ENCODE measurements at regions not wholly inside any gene's neighbourhood (a gene's known extent, or its start where the extent isn't known, plus 50 kb on each side); places are given as distances from the start of the nearest gene placed in this dataset.

GRCh38 chr11:131163613-131164012, 206.8 kb upstream of the NTM start:
- intact Hi-C loops (cut with micrococcal nuclease), result no loop called here
- no peak overlapping the region for H3K4me3 ChIP-seq
- POLR2A ChIA-PET, result no interaction called here
- CTCF ChIA-PET (ENCODE audit: low intra/inter-chr PET ratio), result no interaction called here
- no peak overlapping the region for H2AFZ ChIP-seq (ENCODE audit: low read depth, low read length)
- H3K9me3 ChIP-seq (replicated peaks; ENCODE audit: control insufficient read depth, insufficient read depth, low read depth, low read length), result no peaks in the 10 kb centered on the region
- no peaks in the 10 kb centered on the region for H3K79me2 ChIP-seq (ENCODE audit: control insufficient read depth, insufficient read depth, low read length)
- no peak for DNase-seq (ENCODE audit: extremely low read depth in 1 of 4, low spot score in 3 of 4)
- no peaks in the 10 kb centered on the region for H4K20me1 ChIP-seq (replicated peaks; ENCODE audit: control insufficient read depth, insufficient read depth, low read length)
- no peak overlapping the region for H3K4me2 ChIP-seq (ENCODE audit: insufficient read depth, low read length)
- no peak overlapping the region for H3K27ac ChIP-seq (ENCODE audit: extremely low read depth, low read depth, low read length)
- no peak for ATAC-seq
- TF ChIP-seq HINFP (tag; conservative IDR thresholded peaks at IDR 0.05; ENCODE audit: low read depth) (no peak), ZNF197 (CRISPR knock-in tag; IDR thresholded peaks at IDR 0.05; ENCODE audit: low read depth) (no peak), KDM5B (IDR thresholded peaks at IDR 0.05; ENCODE audit: insufficient replicate concordance, low read depth, low read length) (no peak), STAG1 (CRISPR knock-in tag; IDR thresholded peaks at IDR 0.05; ENCODE audit: borderline replicate concordance) (no peak), CEBPB (tag; IDR thresholded peaks at IDR 0.05) (no peak), ZNF280B (CRISPR knock-in tag; IDR thresholded peaks at IDR 0.05) (no peak), HIVEP1 (CRISPR knock-in tag; IDR thresholded peaks at IDR 0.05) (no peak), SIRT6 (IDR thresholded peaks at IDR 0.05; ENCODE audit: low read depth, low read length) (no peak), IRF1 (CRISPR knock-in tag; IDR thresholded peaks at IDR 0.05; ENCODE audit: borderline replicate concordance) (no peak), SIN3B (IDR thresholded peaks at IDR 0.05; ENCODE audit: low read depth) (no peak), E2F1 (CRISPR knock-in tag; IDR thresholded peaks at IDR 0.05) (no peak), GMEB1 (CRISPR knock-in tag; IDR thresholded peaks at IDR 0.05) (no peak)
- 4% methylated on average over 8 of the region's 8 CpGs for WGBS (ENCODE audit: insufficient coverage, low coverage, missing lambda C conversion rate)
- in situ Hi-C loops (cut with MboI), result no loop called here
- no peak overlapping the region for H3K9ac ChIP-seq (ENCODE audit: insufficient read depth in 1 of 2, low read depth in 2 of 2, low read length in 2 of 2)
- no peaks in the 10 kb centered on the region; a peak in 1 of 5 replicates for H3K27me3 ChIP-seq (ENCODE audit: control insufficient read depth in 2 of 2, insufficient read depth in 2 of 2, low read length in 2 of 2)
- no peaks in the 10 kb centered on the region for H3K36me3 ChIP-seq (ENCODE audit: control insufficient read depth, insufficient read depth, low read length)
- no TSS peak for BruUV-seq (replicated peaks)
- H3K9me1 ChIP-seq (ENCODE audit: control insufficient read depth, insufficient read depth, low read length), result no peaks in the 10 kb centered on the region
- no peaks in the 10 kb centered on the region for H3K4me1 ChIP-seq (replicated peaks in 1 of 2; ENCODE audit: control insufficient read depth in 2 of 2, insufficient read depth in 2 of 2, low read length in 2 of 2)
- no peak for FAIRE-seq

Measured in K562 (cell line).